Spleen (tissue), 11 donors: ENCODE measurements at regions not wholly inside any gene's neighbourhood (a gene's known extent, or its start where the extent isn't known, plus 50 kb on each side); places are given as distances from the start of the nearest gene placed in this dataset.

Source experiments
- DNase-seq: peaks from one replicate; pipeline ENCODE4 v3.0.0-alpha.2; 2020
- H3K27ac ChIP-seq, 8 donors: fragments of 200-600 bp; sonication (generic) in 7 of 8; 1 replicate in 4 of 8; 2 replicates in 4 of 8; pipeline versions ENCODE4 v1.5.0 to v1.8.0; 2016 to 2021; ENCODE audit warnings: inconsistent platforms in 4 of 8, mild to moderate bottlenecking in 4 of 8, moderate library complexity in 1 of 8
- H3K27me3 ChIP-seq, 7 donors: fragments of 200-600 bp; sonication (generic) in 6 of 7; replicated peaks in 1 of 7; 1 replicate in 4 of 7; 2 replicates in 3 of 7; pipeline versions ENCODE4 v1.5.0 to v1.8.0; 2016 to 2021; ENCODE audit warnings: inconsistent platforms in 3 of 7, mild to moderate bottlenecking in 1 of 7
- H3K36me3 ChIP-seq, 6 donors: fragments of 200-600 bp; sonication (generic) in 5 of 6; 1 replicate in 4 of 6; 2 replicates in 2 of 6; pipeline versions ENCODE4 v1.5.0 to v1.8.0; 2016 to 2021; ENCODE audit warnings: inconsistent platforms in 2 of 6
- H3K4me1 ChIP-seq, 6 donors: fragments of 200-600 bp; sonication (generic) in 5 of 6; 1 replicate in 3 of 6; 2 replicates in 3 of 6; pipeline versions ENCODE4 v1.5.0 to v1.8.0; 2016 to 2021; ENCODE audit warnings: inconsistent platforms in 3 of 6
- H3K4me3 ChIP-seq, 8 donors: fragments of 200-600 bp; sonication (generic) in 7 of 8; 1 replicate in 4 of 8; 2 replicates in 4 of 8; pipeline versions ENCODE4 v1.5.0 to v1.8.0; 2016 to 2021; ENCODE audit warnings: inconsistent platforms in 4 of 8, mild to moderate bottlenecking in 4 of 8, moderate library complexity in 2 of 8
- H3K9me3 ChIP-seq, 8 donors: fragments of 200-600 bp; sonication (generic) in 7 of 8; 1 replicate in 4 of 8; 2 replicates in 4 of 8; pipeline versions ENCODE4 v1.5.0 to v1.8.0; 2016 to 2021; ENCODE audit warnings: inconsistent platforms in 4 of 8
- POLR2A ChIP-seq, 3 donors: fragments of 450-650 bp; IDR thresholded peaks; one replicate each; pipeline ENCODE4 v1.5.1; 2017; ENCODE audit warnings: antibody characterized with exemption in 3 of 3, mild to moderate bottlenecking in 1 of 3
- POLR2AphosphoS5 ChIP-seq, 3 donors: sonication (generic); formaldehyde crosslinking; IDR thresholded peaks; one replicate each; pipeline ENCODE4 v1.5.1; 2017; ENCODE audit warnings: antibody characterized with exemption in 3 of 3
- WGBS, 5 donors: extraction: QIAGEN DNeasy Blood & Tissue Kit in 3 of 5; methylation state at CpG; one replicate each; pipeline versions ENCODE4 v1.1.5 to v1.1.7; 2013 to 2018; 5-methylcytosine and 5-hydroxymethylcytosine counted together
- intact Hi-C: fragments of 100-400 bp; cut with DNase I; formaldehyde crosslinking; loops from one replicate; pipeline ENCODE4 v1.15.0; 2023; ENCODE audit warnings: low total_unique reads
- TF ChIP-seq, protein P1 (sequence below), 11 experiments: fragments of 200-600 bp in 7 of 11; fragments of 450-650 bp in 4 of 11; sonication (generic) in 4 of 11; IDR thresholded peaks in 8 of 11; conservative IDR thresholded peaks in 3 of 11; 1 replicate in 7 of 11; 2 replicates in 4 of 11; pipeline versions ENCODE4 v1.4.0 to v1.8.0; 2016 to 2021; ENCODE audit warnings: antibody characterized with exemption in 11 of 11, inconsistent platforms in 4 of 11, mild to moderate bottlenecking in 1 of 11
- donor health status: healthy with polysubstance abuse.
- donor health status: DM: no; HTN: no; CAD: no; lungs with moderate emphysema.
- donor health status: DM: no; HTN: no; CAD: no.
- donor health status: Bipolar disorder and iron deficiency.
- donor health status: healthy.
- donor health status: DM: no; HTN: no; CAD: no.
- donor health status: DM: yes; HTN: yes; CAD: no.

- intact Hi-C loops, result no loop called here
- WGBS, 5 donors, result 69 to 76% (median 72%) methylated on average over 2 of the region's 2 CpGs
- no peak for DNase-seq
- TF ChIP-seq POLR2AphosphoS5 (IDR thresholded peaks at IDR 0.05), result no peak
- TF ChIP-seq, protein P1, sequence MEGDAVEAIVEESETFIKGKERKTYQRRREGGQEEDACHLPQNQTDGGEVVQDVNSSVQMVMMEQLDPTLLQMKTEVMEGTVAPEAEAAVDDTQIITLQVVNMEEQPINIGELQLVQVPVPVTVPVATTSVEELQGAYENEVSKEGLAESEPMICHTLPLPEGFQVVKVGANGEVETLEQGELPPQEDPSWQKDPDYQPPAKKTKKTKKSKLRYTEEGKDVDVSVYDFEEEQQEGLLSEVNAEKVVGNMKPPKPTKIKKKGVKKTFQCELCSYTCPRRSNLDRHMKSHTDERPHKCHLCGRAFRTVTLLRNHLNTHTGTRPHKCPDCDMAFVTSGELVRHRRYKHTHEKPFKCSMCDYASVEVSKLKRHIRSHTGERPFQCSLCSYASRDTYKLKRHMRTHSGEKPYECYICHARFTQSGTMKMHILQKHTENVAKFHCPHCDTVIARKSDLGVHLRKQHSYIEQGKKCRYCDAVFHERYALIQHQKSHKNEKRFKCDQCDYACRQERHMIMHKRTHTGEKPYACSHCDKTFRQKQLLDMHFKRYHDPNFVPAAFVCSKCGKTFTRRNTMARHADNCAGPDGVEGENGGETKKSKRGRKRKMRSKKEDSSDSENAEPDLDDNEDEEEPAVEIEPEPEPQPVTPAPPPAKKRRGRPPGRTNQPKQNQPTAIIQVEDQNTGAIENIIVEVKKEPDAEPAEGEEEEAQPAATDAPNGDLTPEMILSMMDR (IDR thresholded peaks at IDR 0.05 in 8 of 11, conservative IDR thresholded peaks at IDR 0.05 in 3 of 11), result no peak
- TF ChIP-seq POLR2A (IDR thresholded peaks at IDR 0.05), result no peak
- Histone ChIP-seq H3K4me3 (no peak overlapping the region), H3K27ac (no peak overlapping the region), H3K36me3 (no peaks in the 10 kb centered on the region), H3K4me1 (peaks cover 0 to 6% (median 0%) of the 10 kb centered on the region in 6 donors), H3K9me3 (no peaks in the 10 kb centered on the region), H3K27me3 (peaks cover 0 to 4% (median 0%) of the 10 kb centered on the region in 7 donors)
Observed at GRCh38 chr13:53778937-53779336, 750.3 kb downstream of the OLFM4 start.

DNA sequence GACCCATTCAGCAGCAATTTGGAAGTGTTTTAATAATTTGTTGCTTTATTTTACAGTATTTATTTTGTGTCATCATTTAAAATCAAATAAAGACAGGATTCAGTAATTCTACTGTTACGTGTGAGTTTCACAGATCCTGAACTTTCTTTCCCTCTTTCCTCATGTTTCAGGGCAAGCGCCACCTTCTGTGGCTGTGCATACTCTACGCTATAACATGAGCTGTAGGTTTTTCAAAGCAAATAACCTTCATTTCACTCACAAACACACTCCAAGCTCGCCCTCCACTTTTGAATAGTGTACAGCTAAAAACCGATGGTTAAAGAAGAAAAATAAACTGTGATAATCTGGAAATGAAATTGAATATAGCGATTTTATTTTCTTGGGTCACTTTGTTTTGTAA lies 753.3 kb downstream of the OLFM4 start:
- Histone ChIP-seq H3K9me3 (no peaks in the 10 kb centered on the region), H3K4me3 (no peak overlapping the region), H3K27ac (no peak overlapping the region), H3K4me1 (peaks cover 0 to 6% (median 0%) of the 10 kb centered on the region in 6 donors), H3K27me3 (peaks cover 0 to 4% (median 0%) of the 10 kb centered on the region in 7 donors), H3K36me3 (no peaks in the 10 kb centered on the region)
- TF ChIP-seq POLR2AphosphoS5 (IDR thresholded peaks at IDR 0.05) (no peak), POLR2A (IDR thresholded peaks at IDR 0.05) (no peak)
- WGBS, 5 donors, result 16 to 29% (median 26%) methylated on average over 6 of the region's 6 CpGs
- intact Hi-C loops, result no loop called here
- DNase-seq, result no peak

- Histone ChIP-seq H3K4me1 (peaks cover 0 to 6% (median 0%) of the 10 kb centered on the region in 6 donors), H3K27ac (no peak overlapping the region), H3K4me3 (peak overlapping the region in 2 of 8 donors; percentile 26 to 53), H3K36me3 (no peaks in the 10 kb centered on the region), H3K27me3 (peaks cover 0 to 4% (median 0%) of the 10 kb centered on the region in 7 donors), H3K9me3 (no peaks in the 10 kb centered on the region)
- intact Hi-C loops, result no loop called here
- TF ChIP-seq POLR2AphosphoS5 (IDR thresholded peaks at IDR 0.05), result no peak
- TF ChIP-seq POLR2A (IDR thresholded peaks at IDR 0.05), result no peak
- TF ChIP-seq, protein P1 (IDR thresholded peaks at IDR 0.05 in 8 of 11, conservative IDR thresholded peaks at IDR 0.05 in 3 of 11), result peak in 8 of 11 experiments; percentile 17 to 59 (median 56)
- DNase-seq, result no peak
- WGBS, 5 donors, result 1 to 3% (median 2%) methylated on average over 9 of the region's 9 CpGs
Observed at GRCh38 chr13:53782488-53782961, 753.9 kb downstream of the OLFM4 start.

GRCh38 chr13:53783471-53783870 lies 754.9 kb downstream of the OLFM4 start:
- TF ChIP-seq POLR2AphosphoS5 (IDR thresholded peaks at IDR 0.05), result no peak
- TF ChIP-seq POLR2A (IDR thresholded peaks at IDR 0.05), result no peak
- TF ChIP-seq, protein P1 (IDR thresholded peaks at IDR 0.05 in 8 of 11, conservative IDR thresholded peaks at IDR 0.05 in 3 of 11), result no peak
- 68 to 89% (median 79%) methylated on average over 9 to 10 of the region's 10 CpGs for WGBS, 5 donors
- Histone ChIP-seq H3K4me1 (peaks cover 0 to 6% (median 0%) of the 10 kb centered on the region in 6 donors), H3K9me3 (no peaks in the 10 kb centered on the region), H3K4me3 (no peak overlapping the region), H3K27ac (no peak overlapping the region), H3K27me3 (peaks cover 0 to 4% (median 0%) of the 10 kb centered on the region in 7 donors), H3K36me3 (no peaks in the 10 kb centered on the region)
- intact Hi-C loops, result no loop called here
- DNase-seq, result peak; percentile 47
